Transverse colon (tissue), 4 donors: ENCODE measurements at regions not wholly inside any gene's neighbourhood (a gene's known extent, or its start where the extent isn't known, plus 50 kb on each side); places are given as distances from the start of the nearest gene placed in this dataset.

ENCODE experiments used
- DNase-seq: peaks from one replicate; pipeline ENCODE4 v3.0.0-alpha.2; 2019
- H3K27ac ChIP-seq, 4 donors: fragments of 200-600 bp; sonication (generic); 2 replicates each; pipeline ENCODE4 v1.5.1; 2016 to 2018; ENCODE audit warnings: inconsistent platforms in 4 of 4
- H3K27me3 ChIP-seq: fragments of 200-600 bp; sonication (generic); 2 replicates; pipeline ENCODE4 v1.5.1; 2017; ENCODE audit warnings: inconsistent platforms
- H3K36me3 ChIP-seq, 4 donors: fragments of 200-600 bp; sonication (generic); 2 replicates each; pipeline ENCODE4 v1.5.1; 2017 to 2019; ENCODE audit warnings: inconsistent platforms in 4 of 4
- H3K4me1 ChIP-seq, 4 donors: fragments of 200-600 bp; sonication (generic); 2 replicates each; pipeline ENCODE4 v1.5.1; 2017 to 2020; ENCODE audit warnings: inconsistent platforms in 4 of 4
- H3K4me3 ChIP-seq, 4 donors: fragments of 200-600 bp; sonication (generic); 1 replicate in 1 of 4; 2 replicates in 3 of 4; pipeline versions ENCODE4 v1.5.1 to v1.6.1; 2017 to 2019; ENCODE audit warnings: inconsistent platforms in 4 of 4
- H3K9me3 ChIP-seq, 2 donors: fragments of 200-600 bp; sonication (generic); 2 replicates each; pipeline ENCODE4 v1.5.1; 2017 to 2019; ENCODE audit warnings: inconsistent platforms in 2 of 2
- CTCF ChIP-seq, 5 experiments: fragments of 200-600 bp in 3 of 5; fragments of 450-650 bp in 2 of 5; sonication (generic) in 3 of 5; IDR thresholded peaks; 1 replicate in 2 of 5; 2 replicates in 3 of 5; pipeline ENCODE4 v1.5.1; 2016 to 2017; ENCODE audit warnings: antibody characterized with exemption in 5 of 5, inconsistent platforms in 3 of 5, mild to moderate bottlenecking in 2 of 5, moderate library complexity in 1 of 5
- EP300 ChIP-seq: sonication (generic); formaldehyde crosslinking; IDR thresholded peaks from one replicate; pipeline ENCODE4 v1.6.1; 2017; ENCODE audit warnings: antibody characterized with exemption, low read depth
- POLR2A ChIP-seq: fragments of 450-650 bp; IDR thresholded peaks from one replicate; pipeline ENCODE4 v1.6.1; 2016; ENCODE audit warnings: antibody characterized with exemption, mild to moderate bottlenecking, moderate library complexity
- POLR2AphosphoS5 ChIP-seq, 3 donors: sonication (generic); formaldehyde crosslinking; IDR thresholded peaks; one replicate each; pipeline ENCODE4 v1.6.1; 2016; ENCODE audit warnings: antibody characterized with exemption in 3 of 3
- WGBS, 2 donors: methylation state at CpG; one replicate each; pipeline ENCODE4 v1.1.5; 2018; ENCODE audit warnings: low coverage in 1 of 2; 5-methylcytosine and 5-hydroxymethylcytosine counted together
- in situ Hi-C, 4 donors: fragments of 200-750 bp; cut with MboI; loops; one replicate each; pipeline versions ENCODE4 v1.15.0 to v1.15.1; 2017; ENCODE audit warnings: low sequenced_read_pairs in 3 of 4, low pct_ligation_motif_present in 1 of 4, low pct_unique_long_range_greater_than_20kb in 1 of 4
- intact Hi-C: fragments of 100-400 bp; cut with DNase I; formaldehyde crosslinking; loops from one replicate; pipeline ENCODE4 v1.15.1; 2023; ENCODE audit warnings: low total_unique reads

- Histone ChIP-seq H3K9me3 (no peaks in the 10 kb centered on the region), H3K4me3 (no peak overlapping the region), H3K36me3 (no peaks in the 10 kb centered on the region), H3K27me3 (no peaks in the 10 kb centered on the region), H3K4me1 (no peaks in the 10 kb centered on the region), H3K27ac (no peak overlapping the region)
- intact Hi-C loops (loop anchor here (10.0 kb wide), 1 partner anchor 1839 kb away; no protein-coding TSS in a partner anchor), in situ Hi-C loops (no loop called here)
- WGBS, 2 donors, result 36 to 42% methylated on average over 4 to 5 of the region's 5 CpGs
- no peak for DNase-seq
- no peak for TF ChIP-seq POLR2A
- TF ChIP-seq CTCF (IDR thresholded peaks at IDR 0.05), result no peak
- no peak for TF ChIP-seq POLR2AphosphoS5 (IDR thresholded peaks at IDR 0.05)
- no peak for TF ChIP-seq EP300
These were observed 291.0 kb downstream of the TBL1XR1 start for GRCh38 chr3:176906046-176906905.

DNA sequence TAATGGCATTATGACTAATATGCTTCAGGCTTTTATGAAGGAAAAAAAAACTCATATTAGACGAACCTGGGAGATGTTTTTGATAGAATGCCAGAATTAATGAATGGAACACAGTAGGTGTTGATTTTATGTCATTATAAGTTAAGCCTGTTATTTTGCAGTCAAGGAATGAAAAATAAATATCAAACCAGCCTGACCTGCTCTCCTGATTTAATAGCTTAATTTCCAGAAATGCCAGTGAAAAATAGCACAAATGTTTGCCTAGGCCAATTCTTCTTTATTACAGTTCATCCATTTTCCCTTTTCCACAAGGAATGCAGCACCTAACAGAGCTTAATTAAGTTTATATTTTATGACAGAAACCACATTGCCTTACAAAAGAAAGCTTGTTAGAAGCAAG lies 292.0 kb downstream of the TBL1XR1 start:
- no peaks in the 10 kb centered on the region for H3K4me1 ChIP-seq
- no peaks in the 10 kb centered on the region for H3K27me3 ChIP-seq
- intact Hi-C loops, result loop anchor here (10.0 kb wide), 1 partner anchor 1839 kb away; no protein-coding TSS in a partner anchor
- WGBS, 2 donors, result 8 to 14% methylated on average over 1 of the region's 1 CpG
- no peaks in the 10 kb centered on the region for H3K36me3 ChIP-seq
- no peak for DNase-seq
- TF ChIP-seq CTCF (IDR thresholded peaks at IDR 0.05) (no peak), EP300 (no peak), POLR2A (no peak), POLR2AphosphoS5 (IDR thresholded peaks at IDR 0.05) (no peak)
- H3K9me3 ChIP-seq, result no peaks in the 10 kb centered on the region
- H3K4me3 ChIP-seq, result no peak overlapping the region
- in situ Hi-C loops, result no loop called here
- H3K27ac ChIP-seq, result no peak overlapping the region

- H3K4me3 ChIP-seq, result no peak overlapping the region
- WGBS, 2 donors, result 67 to 80% methylated on average over 4 of the region's 4 CpGs
These were observed 292.8 kb downstream of the TBL1XR1 start for GRCh38 chr3:176904506-176904905.

More at GRCh38 chr3:176904506-176904905, 292.8 kb downstream of the TBL1XR1 start:
- in situ Hi-C loops (no loop called here), intact Hi-C loops (loop anchor here (10.0 kb wide), 1 partner anchor 1840 kb away; no protein-coding TSS in a partner anchor)
- Histone ChIP-seq H3K4me1 (no peaks in the 10 kb centered on the region), H3K36me3 (no peaks in the 10 kb centered on the region), H3K27me3 (no peaks in the 10 kb centered on the region), H3K9me3 (no peaks in the 10 kb centered on the region), H3K27ac (no peak overlapping the region)
- TF ChIP-seq EP300 (no peak), POLR2A (no peak), POLR2AphosphoS5 (IDR thresholded peaks at IDR 0.05) (no peak), CTCF (IDR thresholded peaks at IDR 0.05) (no peak)
- no peak for DNase-seq
